ENCODE measurements at regions not wholly inside any gene's neighbourhood (a gene's known extent, or its start where the extent isn't known, plus 50 kb on each side); places are given as distances from the start of the nearest gene placed in this dataset.

DNA sequence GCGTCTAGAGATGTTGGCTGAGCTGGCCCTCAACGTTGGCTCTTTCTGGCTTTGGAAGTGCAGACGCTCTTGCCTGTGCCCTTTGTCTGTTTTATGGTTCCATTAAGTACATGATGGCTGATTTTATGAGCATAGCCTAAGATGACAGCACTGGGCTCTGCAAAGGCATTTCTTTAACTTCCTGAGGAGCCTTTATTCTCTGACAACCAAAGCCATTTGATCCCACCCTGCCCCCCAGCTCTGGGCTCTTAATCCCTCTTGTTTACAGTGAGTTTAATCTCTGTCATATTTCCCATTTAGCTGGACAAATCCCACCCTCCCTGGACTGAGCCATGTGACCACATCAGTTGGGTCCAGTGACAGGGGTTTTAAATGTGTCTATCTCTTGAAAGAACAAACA lies 195.9 kb downstream of the ACKR3 start:
- in situ Hi-C loops (cut with HindIII; ENCODE audit: extremely low pct_ligation_motif_present, low pct_unique_long_range_greater_than_20kb): no loop called here
- Histone ChIP-seq H3K4me2 (ENCODE audit: low read depth, low read length) (no peak overlapping the region), H4K20me1 (ENCODE audit: insufficient read depth, low read length) (no peaks in the 10 kb centered on the region), H3K4me1 (ENCODE audit: insufficient read depth, low read length) (no peaks in the 10 kb centered on the region), H2AFZ (ENCODE audit: low read length) (no peak overlapping the region), H3K36me3 (replicated peaks in 1 of 2; ENCODE audit: control insufficient read depth in 1 of 2, insufficient read depth in 2 of 2, low read length in 2 of 2) (no peaks in the 10 kb centered on the region), H3K27ac (ENCODE audit: extremely low read length, insufficient read depth, low read length) (no peak overlapping the region), H3K79me2 (ENCODE audit: insufficient read depth, low read length) (no peaks in the 10 kb centered on the region), H3K27me3 (ENCODE audit: control insufficient read depth in 1 of 2, insufficient read depth in 2 of 2, low read length in 2 of 2) (no peaks in the 10 kb centered on the region; a peak in 2 of 5 replicates), H3K9ac (ENCODE audit: insufficient read depth, low read depth, low read length) (no peak overlapping the region), H3K9me3 (ENCODE audit: low read length) (no peaks in the 10 kb centered on the region), H3K4me3 (replicated peaks in 1 of 3; ENCODE audit: insufficient read depth in 1 of 3, low read depth in 2 of 3, low read length in 3 of 3) (no peak overlapping the region)
- intact Hi-C loops (cut with micrococcal nuclease; ENCODE audit: unreplicated experiment): no loop called here
- POLR2A ChIA-PET: no interaction called here
- 4% methylated on average over 3 of the region's 3 CpGs for WGBS (ENCODE audit: low lambda C conversion rate)
- DNase-seq (ENCODE audit: low spot score): no peak
- no peak for FAIRE-seq
- no TSS peak for BruUV-seq (replicated peaks)
- CTCF ChIA-PET (ENCODE audit: low intra/inter-chr PET ratio, low total read pairs): no interaction called here
- TF ChIP-seq XRCC5 (optimal IDR thresholded peaks at IDR 0.05; ENCODE audit: low read length) (no peak), ZNF577 (CRISPR knock-in tag; IDR thresholded peaks at IDR 0.05; ENCODE audit: borderline replicate concordance, low read depth) (no peak), STAT5B (CRISPR knock-in tag; IDR thresholded peaks at IDR 0.05) (no peak), SMYD3 (CRISPR knock-in tag; IDR thresholded peaks at IDR 0.05) (no peak), SRF (IDR thresholded peaks at IDR 0.05; ENCODE audit: low read depth, low read length) (no peak), ZNF564 (CRISPR knock-in tag; IDR thresholded peaks at IDR 0.05) (no peak)
- TF ChIP-seq, protein P1, sequence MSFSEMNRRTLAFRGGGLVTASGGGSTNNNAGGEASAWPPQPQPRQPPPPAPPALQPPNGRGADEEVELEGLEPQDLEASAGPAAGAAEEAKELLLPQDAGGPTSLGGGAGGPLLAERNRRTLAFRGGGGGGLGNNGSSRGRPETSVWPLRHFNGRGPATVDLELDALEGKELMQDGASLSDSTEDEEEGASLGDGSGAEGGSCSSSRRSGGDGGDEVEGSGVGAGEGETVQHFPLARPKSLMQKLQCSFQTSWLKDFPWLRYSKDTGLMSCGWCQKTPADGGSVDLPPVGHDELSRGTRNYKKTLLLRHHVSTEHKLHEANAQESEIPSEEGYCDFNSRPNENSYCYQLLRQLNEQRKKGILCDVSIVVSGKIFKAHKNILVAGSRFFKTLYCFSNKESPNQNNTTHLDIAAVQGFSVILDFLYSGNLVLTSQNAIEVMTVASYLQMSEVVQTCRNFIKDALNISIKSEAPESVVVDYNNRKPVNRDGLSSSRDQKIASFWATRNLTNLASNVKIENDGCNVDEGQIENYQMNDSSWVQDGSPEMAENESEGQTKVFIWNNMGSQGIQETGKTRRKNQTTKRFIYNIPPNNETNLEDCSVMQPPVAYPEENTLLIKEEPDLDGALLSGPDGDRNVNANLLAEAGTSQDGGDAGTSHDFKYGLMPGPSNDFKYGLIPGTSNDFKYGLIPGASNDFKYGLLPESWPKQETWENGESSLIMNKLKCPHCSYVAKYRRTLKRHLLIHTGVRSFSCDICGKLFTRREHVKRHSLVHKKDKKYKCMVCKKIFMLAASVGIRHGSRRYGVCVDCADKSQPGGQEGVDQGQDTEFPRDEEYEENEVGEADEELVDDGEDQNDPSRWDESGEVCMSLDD (CRISPR knock-in tag; IDR thresholded peaks at IDR 0.05; ENCODE audit: borderline replicate concordance): no peak
- TF ChIP-seq, protein P2, sequence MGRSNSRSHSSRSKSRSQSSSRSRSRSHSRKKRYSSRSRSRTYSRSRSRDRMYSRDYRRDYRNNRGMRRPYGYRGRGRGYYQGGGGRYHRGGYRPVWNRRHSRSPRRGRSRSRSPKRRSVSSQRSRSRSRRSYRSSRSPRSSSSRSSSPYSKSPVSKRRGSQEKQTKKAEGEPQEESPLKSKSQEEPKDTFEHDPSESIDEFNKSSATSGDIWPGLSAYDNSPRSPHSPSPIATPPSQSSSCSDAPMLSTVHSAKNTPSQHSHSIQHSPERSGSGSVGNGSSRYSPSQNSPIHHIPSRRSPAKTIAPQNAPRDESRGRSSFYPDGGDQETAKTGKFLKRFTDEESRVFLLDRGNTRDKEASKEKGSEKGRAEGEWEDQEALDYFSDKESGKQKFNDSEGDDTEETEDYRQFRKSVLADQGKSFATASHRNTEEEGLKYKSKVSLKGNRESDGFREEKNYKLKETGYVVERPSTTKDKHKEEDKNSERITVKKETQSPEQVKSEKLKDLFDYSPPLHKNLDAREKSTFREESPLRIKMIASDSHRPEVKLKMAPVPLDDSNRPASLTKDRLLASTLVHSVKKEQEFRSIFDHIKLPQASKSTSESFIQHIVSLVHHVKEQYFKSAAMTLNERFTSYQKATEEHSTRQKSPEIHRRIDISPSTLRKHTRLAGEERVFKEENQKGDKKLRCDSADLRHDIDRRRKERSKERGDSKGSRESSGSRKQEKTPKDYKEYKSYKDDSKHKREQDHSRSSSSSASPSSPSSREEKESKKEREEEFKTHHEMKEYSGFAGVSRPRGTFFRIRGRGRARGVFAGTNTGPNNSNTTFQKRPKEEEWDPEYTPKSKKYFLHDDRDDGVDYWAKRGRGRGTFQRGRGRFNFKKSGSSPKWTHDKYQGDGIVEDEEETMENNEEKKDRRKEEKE (IDR thresholded peaks at IDR 0.05): no peak
- no peak for ATAC-seq

Measured in HepG2 (cell line).